ENCODE measurements at regions not wholly inside any gene's neighbourhood (a gene's known extent, or its start where the extent isn't known, plus 50 kb on each side); places are given as distances from the start of the nearest gene placed in this dataset.

GRCh38 chr14:53331921-53332320, 178.8 kb upstream of the DDHD1 start:
- H3K9me3 ChIP-seq (ENCODE audit: insufficient read depth in 2 of 2, low read depth in 1 of 2, low read length in 1 of 2) = no peaks in the 10 kb centered on the region
- no peak overlapping the region for H3K4me2 ChIP-seq (ENCODE audit: insufficient read depth in 1 of 2, low read depth in 2 of 2, low read length in 2 of 2)
- no peak overlapping the region for H4K91ac ChIP-seq (replicated peaks; ENCODE audit: insufficient read length, low read length)
- no peaks in the 10 kb centered on the region for H3K27me3 ChIP-seq (replicated peaks in 1 of 4; ENCODE audit: control insufficient read depth in 3 of 4, extremely low read depth in 1 of 4, insufficient read depth in 3 of 4, low read length in 3 of 4)
- no peak overlapping the region for H3K14ac ChIP-seq (ENCODE audit: insufficient read length)
- no peak overlapping the region for H2BK15ac ChIP-seq (ENCODE audit: low read length)
- H3K23ac ChIP-seq (ENCODE audit: insufficient read length) = no peak overlapping the region
- no peak for FAIRE-seq
- H3K4me1 ChIP-seq (replicated peaks in 1 of 4; ENCODE audit: control insufficient read depth in 3 of 4, insufficient read depth in 4 of 4, low read length in 3 of 4) = peaks cover 0 to 4% (median 1%) of the 10 kb centered on the region in 4 experiments; a peak in 3 of 7 replicates
- POLR2A ChIA-PET (ENCODE audit: partially characterized antibody) = no interaction called here
- H3K23me2 ChIP-seq (ENCODE audit: low read depth, low read length) = no peaks in the 10 kb centered on the region
- H3K79me2 ChIP-seq (ENCODE audit: control insufficient read depth in 1 of 2, insufficient read depth in 2 of 2, low read length in 2 of 2) = no peaks in the 10 kb centered on the region
- H3K18ac ChIP-seq (ENCODE audit: extremely low read depth, low read length) = no peak overlapping the region
- H2BK20ac ChIP-seq (ENCODE audit: low read length) = no peak overlapping the region
- CTCF ChIA-PET (ENCODE audit: partially characterized antibody) = interaction anchor here (1.1 to 2.9 kb wide), 3 partner anchors 10 to 26 kb away, joined by 3 to 11 read pairs (median 4); no protein-coding TSS in a partner anchor
- WGBS, 2 experiments (ENCODE audit: extremely low coverage in 1 of 2, insufficient coverage in 1 of 2, insufficient read length in 1 of 2, insufficient replicate concordance in 2 of 2, low coverage in 1 of 2, low lambda C conversion rate in 2 of 2, missing lambda C conversion rate in 1 of 2) = 82% methylated on average over 1 of the region's 1 CpG; no CpG with 5 or more reads in 1 of the 2 experiments
- no peak overlapping the region for H3K4ac ChIP-seq (replicated peaks; ENCODE audit: insufficient read length, low read depth, low read length)
- no peak overlapping the region for H3K9ac ChIP-seq (replicated peaks in 1 of 4; ENCODE audit: extremely low read depth in 1 of 4, low read depth in 3 of 4, low read length in 3 of 4)
- no peak overlapping the region for H2BK5ac ChIP-seq (ENCODE audit: low read depth, low read length)
- H4K20me1 ChIP-seq (replicated peaks in 1 of 2; ENCODE audit: control insufficient read depth in 1 of 2, insufficient read depth in 2 of 2, low read length in 2 of 2) = no peaks in the 10 kb centered on the region
- no peak overlapping the region for H2AK5ac ChIP-seq (ENCODE audit: low read depth, low read length)
- H3K36me3 ChIP-seq (ENCODE audit: control insufficient read depth in 2 of 4, insufficient read depth in 4 of 4, low read length in 3 of 4) = no peaks in the 10 kb centered on the region
- H4K8ac ChIP-seq (ENCODE audit: extremely low read depth, insufficient read depth, low read length) = no peak overlapping the region
- DNase-seq (ENCODE audit: low read depth in 1 of 2, low spot score in 2 of 2) = peak in 1 of 2 experiments; percentile 5
- TF ChIP-seq RAD21 (IDR thresholded peaks at IDR 0.05 in 1 of 2, conservative IDR thresholded peaks at IDR 0.05 in 1 of 2; ENCODE audit: low read depth in 2 of 2, low read length in 2 of 2) (peak; percentile 26 to 42), CTCF (IDR thresholded peaks at IDR 0.05; ENCODE audit: control extremely low read depth in 1 of 3, insufficient read depth in 1 of 3, low read depth in 1 of 3, low read length in 3 of 3) (peak in 1 of 3 experiments; percentile 43; a peak in 2 of 4 replicates), SUZ12 (IDR thresholded peaks at IDR 0.05; ENCODE audit: low read length) (no peak)
- no peaks in the 10 kb centered on the region for H3K79me1 ChIP-seq (ENCODE audit: low read depth, low read length)
- H2BK12ac ChIP-seq (ENCODE audit: low read depth, low read length) = no peak overlapping the region
- H2AFZ ChIP-seq (ENCODE audit: low read length) = no peak overlapping the region
- no peak overlapping the region for H3K56ac ChIP-seq (replicated peaks; ENCODE audit: insufficient read length, low read depth, low read length)
- no peak overlapping the region for H2BK120ac ChIP-seq (replicated peaks; ENCODE audit: low read depth, low read length)
- H4K5ac ChIP-seq (ENCODE audit: insufficient read length, low read depth, low read length) = no peak overlapping the region
- H3K4me3 ChIP-seq (ENCODE audit: extremely low read depth in 1 of 4, insufficient read depth in 2 of 4, low read depth in 3 of 4, low read length in 4 of 4) = no peak overlapping the region
- no peak overlapping the region for H3K27ac ChIP-seq (ENCODE audit: low read depth, low read length)

All from H1 (cell line).